ENCODE measurements at regions not wholly inside any gene's neighbourhood (a gene's known extent, or its start where the extent isn't known, plus 50 kb on each side); places are given as distances from the start of the nearest gene placed in this dataset.

DNA sequence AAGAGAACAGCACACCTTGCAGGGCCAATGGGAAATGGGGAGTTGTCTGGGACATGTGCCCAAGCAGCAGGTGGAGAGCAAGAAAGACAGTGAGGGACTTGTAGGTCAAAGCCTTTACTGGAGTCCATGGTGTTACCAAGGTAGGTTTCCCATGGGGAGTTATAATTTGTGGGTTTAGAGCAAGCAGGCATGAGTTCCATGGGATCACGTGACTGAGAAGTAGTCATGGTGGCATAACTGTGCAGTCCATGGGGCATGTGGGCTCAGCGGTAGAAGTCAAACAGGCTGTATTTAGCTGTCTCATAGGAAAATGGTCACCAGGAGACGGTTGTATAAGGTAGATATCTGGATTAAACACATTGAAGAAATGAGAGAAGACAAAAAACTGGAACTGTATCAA, 715.1 kb downstream of the SLITRK1 start:
- Histone ChIP-seq H3K4me2 (ENCODE audit: low read depth, low read length) (no peak overlapping the region), H4K20me1 (ENCODE audit: insufficient read depth, low read length) (no peaks in the 10 kb centered on the region), H4K5ac (ENCODE audit: low read depth, low read length) (no peak overlapping the region), H2AK5ac (ENCODE audit: low read depth, low read length) (no peak overlapping the region), H3K4me3 (ENCODE audit: insufficient read depth, low read depth, low read length) (no peak overlapping the region), H3K56ac (ENCODE audit: extremely low read depth, insufficient read depth, low read length) (no peak overlapping the region), H2BK5ac (ENCODE audit: low read depth, low read length, poor library complexity, severe bottlenecking) (no peak overlapping the region), H3K27ac (ENCODE audit: insufficient read depth, low read length) (no peak overlapping the region), H2AK9ac (replicated peaks; ENCODE audit: low read depth, low read length, poor library complexity) (no peak overlapping the region), H3K14ac (replicated peaks; ENCODE audit: low read depth, low read length) (no peak overlapping the region), H3K18ac (ENCODE audit: low read depth, low read length) (no peak overlapping the region), H3K9me3 (ENCODE audit: control insufficient read depth, insufficient read depth, low read length) (no peaks in the 10 kb centered on the region), H3K4ac (ENCODE audit: low read depth, low read length) (no peak overlapping the region), H2BK20ac (ENCODE audit: low read depth, low read length) (no peak overlapping the region), H3K27me3 (ENCODE audit: control insufficient read depth, insufficient read depth, low read length) (no peaks in the 10 kb centered on the region), H4K91ac (ENCODE audit: insufficient read depth, low read depth, low read length) (no peak overlapping the region), H2BK15ac (ENCODE audit: low read depth, low read length) (no peak overlapping the region), H3K9me1 (ENCODE audit: insufficient read depth, low read length) (no peaks in the 10 kb centered on the region), H3K36me3 (ENCODE audit: control insufficient read depth, insufficient read depth, low read length) (no peaks in the 10 kb centered on the region), H2BK120ac (ENCODE audit: low read depth, low read length) (no peak overlapping the region), H3K9ac (ENCODE audit: low read depth, low read length) (no peak overlapping the region), H3K79me1 (ENCODE audit: low read depth in 1 of 2, low read length in 2 of 2) (no peaks in the 10 kb centered on the region), H3K4me1 (ENCODE audit: control insufficient read depth, insufficient read depth, low read length) (no peaks in the 10 kb centered on the region), H2AFZ (replicated peaks; ENCODE audit: low read length, poor library complexity) (no peak overlapping the region), H4K8ac (ENCODE audit: low read depth in 2 of 2, low read length in 2 of 2) (no peak overlapping the region), H3K23ac (ENCODE audit: low read depth, low read length) (no peak overlapping the region)
- in situ Hi-C loops (cut with MboI; ENCODE audit: low sequenced_read_pairs) (no loop called here), intact Hi-C loops (cut with micrococcal nuclease) (no loop called here), dilution Hi-C loops (cut with HindIII; ENCODE audit: low sequenced_read_pairs, unreplicated experiment) (no loop called here)
- ATAC-seq (ENCODE audit: low read depth) (no peak), DNase-seq (no peak)
- WGBS, 2 experiments (ENCODE audit: extremely low coverage in 2 of 2, insufficient read length in 1 of 2) = 87% methylated on average over 3 of the region's 3 CpGs; no CpG with 5 or more reads in 1 of the 2 experiments
- TF ChIP-seq MXI1 (IDR thresholded peaks at IDR 0.05; ENCODE audit: borderline replicate concordance, low read depth, low read length) (no peak), CEBPB (IDR thresholded peaks at IDR 0.05; ENCODE audit: low read depth, low read length) (no peak), RAD21 (IDR thresholded peaks at IDR 0.05; ENCODE audit: low read length) (no peak), CHD1 (IDR thresholded peaks at IDR 0.05; ENCODE audit: low read depth, low read length) (no peak), RFX5 (IDR thresholded peaks at IDR 0.05; ENCODE audit: low read depth, low read length) (no peak), FOS (IDR thresholded peaks at IDR 0.05; ENCODE audit: low read depth, low read length) (no peak), MAZ (IDR thresholded peaks at IDR 0.05; ENCODE audit: borderline replicate concordance, low read depth, low read length) (no peak)
- TF ChIP-seq, protein P1, sequence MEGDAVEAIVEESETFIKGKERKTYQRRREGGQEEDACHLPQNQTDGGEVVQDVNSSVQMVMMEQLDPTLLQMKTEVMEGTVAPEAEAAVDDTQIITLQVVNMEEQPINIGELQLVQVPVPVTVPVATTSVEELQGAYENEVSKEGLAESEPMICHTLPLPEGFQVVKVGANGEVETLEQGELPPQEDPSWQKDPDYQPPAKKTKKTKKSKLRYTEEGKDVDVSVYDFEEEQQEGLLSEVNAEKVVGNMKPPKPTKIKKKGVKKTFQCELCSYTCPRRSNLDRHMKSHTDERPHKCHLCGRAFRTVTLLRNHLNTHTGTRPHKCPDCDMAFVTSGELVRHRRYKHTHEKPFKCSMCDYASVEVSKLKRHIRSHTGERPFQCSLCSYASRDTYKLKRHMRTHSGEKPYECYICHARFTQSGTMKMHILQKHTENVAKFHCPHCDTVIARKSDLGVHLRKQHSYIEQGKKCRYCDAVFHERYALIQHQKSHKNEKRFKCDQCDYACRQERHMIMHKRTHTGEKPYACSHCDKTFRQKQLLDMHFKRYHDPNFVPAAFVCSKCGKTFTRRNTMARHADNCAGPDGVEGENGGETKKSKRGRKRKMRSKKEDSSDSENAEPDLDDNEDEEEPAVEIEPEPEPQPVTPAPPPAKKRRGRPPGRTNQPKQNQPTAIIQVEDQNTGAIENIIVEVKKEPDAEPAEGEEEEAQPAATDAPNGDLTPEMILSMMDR (conservative IDR thresholded peaks at IDR 0.05; ENCODE audit: low read depth, low read length) = no peak
- POLR2A ChIA-PET (ENCODE audit: unreplicated experiment) = no interaction called here
- BruUV-seq (replicated peaks) = no TSS peak
- CTCF ChIA-PET = no interaction called here

All from IMR-90 (cell line).